Stimulated activated CD8-positive, alpha-beta memory T cell treated with anti-CD3 and anti-CD28 coated beads, Interleukin-7, amount 100 ng/mL, for 48 hours (primary cell): ENCODE measurements at regions not wholly inside any gene's neighbourhood (a gene's known extent, or its start where the extent isn't known, plus 50 kb on each side); places are given as distances from the start of the nearest gene placed in this dataset.
"Not testable (repeated sequence)": the region's sequence is repeated elsewhere in the genome, so short reads cannot be mapped to it uniquely, and the experiment has no call there.

Source experiments
- DNase-seq, 2 donors: peaks; one replicate each; pipeline ENCODE4 v3.0.0-alpha.2; 2020; ENCODE audit warnings: low read depth in 1 of 2; ENCODE audit errors: extremely low read depth in 1 of 2

- no peak for DNase-seq
Observed at GRCh38 chr2:75844651-75845050, 133.9 kb upstream of the GCFC2 start.

GRCh38 chr2:75834588-75834987, 123.9 kb upstream of the GCFC2 start:
- not testable (repeated sequence) for DNase-seq

- no peak for DNase-seq
Observed at GRCh38 chr2:75833386-75833785, 122.7 kb upstream of the GCFC2 start.

DNA sequence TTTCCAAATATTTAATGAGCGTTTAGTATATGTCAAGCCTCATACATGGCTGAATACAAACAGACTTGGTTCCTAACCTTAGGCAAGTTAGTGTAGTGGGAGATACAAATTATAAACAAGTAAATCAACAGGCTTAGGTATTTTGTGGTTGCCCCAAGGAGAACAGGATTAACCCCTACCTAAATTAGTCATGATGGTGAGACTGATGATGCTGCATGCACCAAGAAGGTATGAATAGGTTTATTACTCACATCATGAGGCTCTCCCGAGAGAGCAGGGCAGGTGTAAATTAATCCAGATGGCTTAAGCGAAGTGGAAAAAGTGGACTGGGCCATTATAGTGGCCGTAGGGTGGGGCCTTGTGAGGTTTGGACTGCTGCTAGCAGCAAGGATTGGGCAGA, 118.1 kb upstream of the GCFC2 start:
- DNase-seq: no peak

- not testable (repeated sequence) for DNase-seq
Observed at GRCh38 chr2:75823515-75823914, 112.8 kb upstream of the GCFC2 start.

- no peak for DNase-seq
Observed at GRCh38 chr2:75822336-75822735, 111.6 kb upstream of the GCFC2 start.

DNA sequence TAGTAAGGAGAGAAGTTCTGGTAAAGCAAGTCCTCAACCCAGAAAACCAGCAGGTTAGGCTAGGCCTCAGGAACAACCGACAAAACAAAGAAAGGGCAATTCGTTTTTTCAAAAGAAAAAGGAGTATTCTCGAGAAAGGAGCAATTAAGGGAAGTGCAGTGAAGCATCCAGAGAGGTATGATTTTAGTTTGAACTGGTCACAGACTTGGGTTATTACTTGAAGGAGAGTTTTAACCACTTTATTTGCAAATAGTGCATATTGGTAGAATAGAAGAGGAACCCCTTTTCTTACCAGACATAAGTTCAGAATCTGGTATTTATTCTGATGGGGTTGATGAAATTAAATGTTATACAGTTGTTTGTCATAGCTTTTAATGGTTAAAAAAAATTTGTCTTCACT, 110.0 kb upstream of the GCFC2 start:
- no peak for DNase-seq

DNA sequence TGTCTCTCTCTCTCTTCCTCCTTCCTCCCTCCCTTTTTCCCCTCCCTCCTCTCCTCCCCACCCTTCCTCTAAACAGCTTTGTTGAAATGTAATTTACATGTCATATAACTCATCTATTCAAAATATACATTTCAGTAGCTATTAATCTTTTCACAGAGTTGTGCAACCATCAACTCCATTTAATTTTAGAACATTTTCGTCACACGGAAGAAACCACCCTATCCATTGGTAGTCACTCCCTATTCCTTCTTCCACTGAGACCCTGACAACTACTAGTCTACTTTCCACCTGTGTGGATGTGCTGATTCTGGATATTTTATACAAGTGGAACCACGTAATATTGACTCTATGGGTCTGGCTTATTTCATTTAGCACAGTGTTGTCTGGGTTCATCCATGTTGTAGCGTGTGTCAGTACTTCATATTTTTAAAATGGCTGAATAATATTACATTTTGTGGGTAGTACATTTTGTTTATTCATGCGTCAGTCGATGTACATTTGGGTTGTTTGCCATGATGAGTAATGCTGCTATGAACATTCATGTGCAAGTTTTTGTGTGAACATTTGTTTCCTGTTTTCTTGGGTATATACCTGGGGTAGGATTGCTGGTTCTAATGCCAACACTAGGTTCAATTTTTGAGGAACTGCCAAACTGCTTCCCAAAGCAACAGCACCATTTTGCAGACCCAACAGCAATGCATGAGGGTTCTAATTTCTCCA, 100.1 kb upstream of the GCFC2 start:
- DNase-seq: no peak

GRCh38 chr2:75808793-75809535, 98.2 kb upstream of the GCFC2 start:
- DNase-seq: no peak

GRCh38 chr2:75807992-75808391, 97.3 kb upstream of the GCFC2 start:
- no peak for DNase-seq

DNA sequence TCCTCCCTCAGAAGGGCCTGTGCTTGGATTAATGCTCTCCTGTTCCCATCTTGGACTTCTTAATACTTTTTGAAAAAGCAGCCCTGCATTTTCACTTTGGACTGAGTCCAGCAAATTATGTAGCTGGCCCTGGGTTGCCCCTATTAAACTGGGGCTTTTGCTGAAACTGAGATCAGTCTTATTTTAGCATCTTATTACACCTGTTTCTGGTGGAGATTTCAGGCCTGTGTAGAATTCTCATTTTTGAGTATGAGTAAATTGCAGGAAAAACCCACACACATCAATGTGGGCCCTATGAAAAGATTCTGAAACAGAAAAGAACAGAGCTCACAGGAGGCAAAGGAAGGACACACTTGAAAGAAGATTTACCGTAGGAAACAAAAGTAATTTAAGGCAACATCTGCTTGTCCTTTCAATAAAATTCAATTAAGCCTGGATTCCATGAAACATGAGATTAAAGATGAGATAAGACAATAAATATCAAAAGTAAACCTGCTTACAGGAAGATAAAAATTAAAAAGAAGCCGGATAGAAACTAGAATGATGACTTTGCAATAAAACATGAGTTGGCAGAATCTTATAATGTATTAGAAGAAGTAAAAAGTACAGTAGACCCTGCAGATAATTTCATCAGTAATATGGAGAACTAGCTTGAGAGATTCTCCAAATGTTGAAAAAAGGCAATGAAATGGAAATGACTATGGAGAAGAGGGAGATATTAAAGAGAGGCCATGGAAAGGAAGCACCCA, 90.7 kb upstream of the GCFC2 start:
- DNase-seq: no peak

- DNase-seq: no peak
Observed at GRCh38 chr2:75800456-75800855, 89.7 kb upstream of the GCFC2 start.

GRCh38 chr2:75799859-75800258, 89.1 kb upstream of the GCFC2 start:
- no peak for DNase-seq

DNA sequence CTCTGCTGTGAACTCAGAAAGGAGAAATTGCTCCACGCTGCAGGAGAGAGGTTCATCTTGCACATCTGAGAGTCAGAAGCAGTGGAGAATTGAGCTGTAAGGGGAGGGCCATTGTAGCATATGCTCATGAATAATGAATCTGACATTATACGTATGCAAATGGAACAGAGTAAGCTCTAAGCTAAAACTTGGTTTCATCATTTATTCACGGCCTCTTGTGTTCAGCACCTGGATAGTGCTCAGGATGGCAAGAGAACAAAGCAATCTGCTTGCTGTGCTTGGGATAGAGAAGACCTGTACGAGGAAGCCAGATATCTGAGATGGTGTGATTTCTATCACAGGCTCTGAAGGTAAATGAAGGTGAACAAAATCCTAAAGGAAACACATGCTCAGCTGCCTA, 87.9 kb upstream of the GCFC2 start:
- DNase-seq: no peak

DNA sequence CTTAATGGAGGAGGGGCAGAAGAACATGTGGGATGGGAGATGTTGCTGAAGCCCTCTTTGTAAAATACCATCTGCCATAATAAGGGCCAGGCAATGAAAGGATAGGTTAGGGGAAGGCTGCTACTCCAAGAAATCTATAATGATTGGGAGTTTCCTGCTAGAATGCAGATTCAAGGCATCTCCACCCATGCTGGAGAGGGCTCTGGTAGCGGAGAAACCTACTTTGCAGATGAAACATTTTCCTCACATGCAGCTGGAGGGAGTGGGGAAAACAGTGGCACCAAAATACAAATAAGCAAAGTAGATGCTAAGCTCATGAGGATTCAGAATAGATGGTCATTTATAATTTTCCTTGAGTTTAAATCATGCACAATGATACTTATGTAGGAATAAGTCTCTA, 82.3 kb upstream of the GCFC2 start:
- no peak for DNase-seq

GRCh38 chr2:75792146-75792545, 81.4 kb upstream of the GCFC2 start:
- DNase-seq: no peak

DNA sequence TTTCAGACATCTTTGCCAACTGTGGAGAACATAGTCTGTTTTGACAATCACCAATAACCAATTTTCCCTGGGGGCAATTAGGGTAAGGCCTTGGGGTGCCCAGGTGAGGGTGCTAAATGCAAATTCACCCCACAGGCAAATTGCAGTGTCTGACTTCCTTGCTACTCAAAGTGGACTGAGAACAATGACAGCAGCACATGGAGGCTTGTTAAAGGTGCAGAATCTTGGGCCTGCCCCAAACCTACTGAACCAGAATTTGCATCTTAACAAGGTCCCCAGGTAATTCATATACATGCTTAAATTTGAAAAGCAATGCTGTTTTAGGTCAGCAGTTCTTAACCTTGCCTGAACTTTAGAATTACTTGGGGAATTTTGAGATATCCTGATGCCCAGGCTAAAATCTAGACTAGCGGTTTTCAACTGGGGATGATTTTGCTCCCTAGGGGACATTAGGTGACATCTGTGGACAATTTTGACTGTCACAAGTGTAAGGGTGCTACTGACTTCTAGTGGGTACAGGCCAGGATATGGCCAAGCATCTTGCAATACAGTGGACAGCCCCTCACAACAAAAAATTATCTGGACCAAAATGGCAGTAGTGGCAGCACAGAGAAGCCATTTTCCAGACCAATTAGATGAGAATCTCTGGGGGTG, 80.2 kb upstream of the GCFC2 start:
- no peak for DNase-seq

GRCh38 chr2:75790121-75790813, 79.6 kb upstream of the GCFC2 start:
- no peak for DNase-seq

DNA sequence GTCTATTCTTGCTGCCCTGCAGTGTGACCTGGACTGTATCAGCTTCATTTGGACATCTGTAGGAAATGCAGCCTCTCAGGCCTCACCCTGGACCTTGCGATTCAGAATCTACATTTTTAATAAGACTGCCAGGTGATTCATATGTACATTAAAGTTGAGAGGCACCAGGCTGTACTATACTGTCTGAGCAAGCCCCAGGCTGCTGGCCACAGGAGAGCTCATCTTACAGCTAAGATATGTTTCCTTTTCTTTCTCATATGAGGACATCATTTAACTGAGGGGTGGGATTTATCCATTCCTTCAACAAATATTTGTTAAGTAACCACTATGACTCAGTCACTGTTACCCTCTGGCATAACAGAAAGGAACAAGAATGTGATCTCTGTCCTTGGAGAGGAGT, 78.2 kb upstream of the GCFC2 start:
- DNase-seq: no peak

DNA sequence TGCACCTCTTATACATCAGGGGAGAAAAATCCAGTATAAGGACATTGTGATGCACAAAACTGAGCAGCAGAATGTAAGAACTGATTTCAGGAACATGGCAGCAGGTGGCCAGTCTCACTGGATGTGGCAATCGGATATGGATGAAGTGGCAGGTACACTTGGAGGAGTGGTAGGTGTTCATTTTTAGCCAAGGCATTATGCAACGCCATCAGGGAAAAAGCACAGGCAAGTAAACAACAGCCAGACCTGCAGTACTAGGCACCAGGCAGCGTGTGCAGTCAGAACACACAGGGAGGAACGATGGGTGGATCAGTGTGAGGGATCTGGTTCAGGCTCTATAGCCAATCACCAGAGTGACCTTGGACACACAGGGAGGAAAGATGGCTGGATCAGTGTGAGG, 77.4 kb upstream of the GCFC2 start:
- DNase-seq: no peak
